ENCODE measurements at regions not wholly inside any gene's neighbourhood (a gene's known extent, or its start where the extent isn't known, plus 50 kb on each side); places are given as distances from the start of the nearest gene placed in this dataset.

DNA sequence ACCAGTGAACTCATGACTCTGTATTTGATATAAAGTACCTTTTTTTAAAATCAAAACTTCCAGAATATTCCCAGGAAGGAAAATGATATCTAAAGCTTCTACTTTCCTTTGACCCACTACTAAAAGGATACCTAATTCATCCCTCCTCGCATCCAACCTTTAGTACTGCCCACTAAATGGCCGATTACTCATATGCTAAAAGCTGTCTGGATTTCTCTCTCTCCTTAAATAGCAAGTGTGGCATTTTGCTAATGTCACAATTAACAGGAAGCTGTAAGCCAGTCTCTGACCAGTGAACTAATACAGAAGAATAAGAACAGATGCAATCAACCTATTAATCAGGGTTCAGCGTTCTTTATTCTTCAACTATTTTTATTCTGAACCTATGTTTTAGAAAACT is 59.0 kb downstream of the DNAJB9 start (continued):
- TF ChIP-seq BCL6B (tag by site-specific recombination; IDR thresholded peaks at IDR 0.05), result no peak
- no peak for TF ChIP-seq ZNF433 (tag by site-specific recombination; IDR thresholded peaks at IDR 0.05; ENCODE audit: low read depth)
- no peak for TF ChIP-seq EGR2 (tag by site-specific recombination; IDR thresholded peaks at IDR 0.05; ENCODE audit: low read depth)
- TF ChIP-seq, protein P1, sequence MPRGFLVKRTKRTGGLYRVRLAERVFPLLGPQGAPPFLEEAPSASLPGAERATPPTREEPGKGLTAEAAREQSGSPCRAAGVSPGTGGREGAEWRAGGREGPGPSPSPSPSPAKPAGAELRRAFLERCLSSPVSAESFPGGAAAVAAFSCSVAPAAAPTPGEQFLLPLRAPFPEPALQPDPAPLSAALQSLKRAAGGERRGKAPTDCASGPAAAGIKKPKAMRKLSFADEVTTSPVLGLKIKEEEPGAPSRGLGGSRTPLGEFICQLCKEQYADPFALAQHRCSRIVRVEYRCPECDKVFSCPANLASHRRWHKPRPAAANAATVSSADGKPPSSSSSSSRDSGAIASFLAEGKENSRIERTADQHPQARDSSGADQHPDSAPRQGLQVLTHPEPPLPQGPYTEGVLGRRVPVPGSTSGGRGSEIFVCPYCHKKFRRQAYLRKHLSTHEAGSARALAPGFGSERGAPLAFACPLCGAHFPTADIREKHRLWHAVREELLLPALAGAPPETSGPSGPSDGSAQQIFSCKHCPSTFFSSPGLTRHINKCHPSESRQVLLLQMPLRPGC (tag by site-specific recombination; IDR thresholded peaks at IDR 0.05), result no peak
- no peak for TF ChIP-seq ZBTB20 (tag by site-specific recombination; IDR thresholded peaks at IDR 0.05)
- no peak for TF ChIP-seq ZBTB44 (tag by site-specific recombination; IDR thresholded peaks at IDR 0.05)
- no peak for TF ChIP-seq BCL11A (tag by site-specific recombination; IDR thresholded peaks at IDR 0.05; ENCODE audit: low read depth)
- TF ChIP-seq ZBTB8A (tag by site-specific recombination; IDR thresholded peaks at IDR 0.05), result no peak
- no peak for TF ChIP-seq ZNF221 (tag by site-specific recombination; IDR thresholded peaks at IDR 0.05; ENCODE audit: borderline replicate concordance)
- no peak for TF ChIP-seq SALL2 (tag by site-specific recombination; IDR thresholded peaks at IDR 0.05; ENCODE audit: borderline replicate concordance)

DNA sequence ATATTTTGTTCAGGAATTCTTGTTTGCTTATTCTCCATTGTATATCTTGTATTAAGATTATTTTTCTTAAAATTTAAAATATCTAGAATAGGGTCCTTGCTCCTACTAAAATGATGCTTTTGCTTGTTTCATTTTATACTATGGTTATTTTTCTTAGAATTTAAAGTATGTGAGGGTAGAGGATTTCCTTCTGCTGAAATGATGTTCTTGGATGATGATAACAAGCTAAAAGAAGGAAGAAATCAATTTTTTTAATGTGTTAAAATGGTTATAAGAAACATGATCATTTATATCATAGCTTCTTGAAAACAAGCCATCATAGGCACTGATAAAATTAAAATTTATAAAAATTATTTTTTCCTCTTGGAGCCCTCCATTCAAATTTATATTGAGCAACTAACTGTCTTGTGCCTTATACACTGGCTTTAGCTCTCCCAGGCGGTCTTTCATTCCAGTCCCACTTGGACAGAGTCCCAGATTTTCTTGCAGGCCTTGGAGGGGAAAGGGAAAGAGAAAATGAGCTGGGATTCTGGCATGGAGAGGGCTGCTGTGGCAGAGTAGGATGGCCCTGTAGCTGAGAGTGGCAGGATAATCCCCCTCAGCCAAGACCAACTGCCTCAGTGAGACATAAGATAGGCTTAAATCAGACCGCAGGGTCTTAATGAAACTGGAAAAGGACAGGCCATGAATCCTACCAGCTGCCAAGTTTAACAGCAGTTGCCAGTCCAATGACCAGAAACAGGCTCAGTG is 60.2 kb downstream of the DNAJB9 start:
- H3K4me1 ChIP-seq (ENCODE audit: control insufficient read depth, insufficient read depth, low read length), result no peaks in the 10 kb centered on the region
- no peaks in the 10 kb centered on the region for H3K36me3 ChIP-seq (ENCODE audit: control insufficient read depth in 2 of 2, insufficient read depth in 1 of 2, low read length in 2 of 2)
- TF ChIP-seq ZNF157 (tag by site-specific recombination; IDR thresholded peaks at IDR 0.05) (no peak), ZNF221 (tag by site-specific recombination; IDR thresholded peaks at IDR 0.05; ENCODE audit: borderline replicate concordance) (no peak), BCL11B (tag by site-specific recombination; IDR thresholded peaks at IDR 0.05; ENCODE audit: low read depth) (no peak), ZNF529 (tag by site-specific recombination; IDR thresholded peaks at IDR 0.05; ENCODE audit: insufficient replicate concordance) (no peak), RBAK (tag by site-specific recombination; IDR thresholded peaks at IDR 0.05) (no peak), ZNF302 (tag by site-specific recombination; IDR thresholded peaks at IDR 0.05; ENCODE audit: low read depth) (no peak), ZNF362 (tag by site-specific recombination; IDR thresholded peaks at IDR 0.05) (no peak), ZNF658 (tag by site-specific recombination; IDR thresholded peaks at IDR 0.05) (no peak), KLF16 (tag by site-specific recombination; IDR thresholded peaks at IDR 0.05) (no peak), HOXC10 (CRISPR knock-in tag; IDR thresholded peaks at IDR 0.05) (no peak), ZNF311 (tag by site-specific recombination; IDR thresholded peaks at IDR 0.05; ENCODE audit: borderline replicate concordance) (no peak), ZNF24 (tag by site-specific recombination; IDR thresholded peaks at IDR 0.05) (no peak), ZNF433 (tag by site-specific recombination; IDR thresholded peaks at IDR 0.05; ENCODE audit: low read depth) (no peak), ZNF148 (tag by site-specific recombination; IDR thresholded peaks at IDR 0.05; ENCODE audit: borderline replicate concordance) (no peak), ZBTB20 (tag by site-specific recombination; IDR thresholded peaks at IDR 0.05) (no peak)
- TF ChIP-seq, protein P2, sequence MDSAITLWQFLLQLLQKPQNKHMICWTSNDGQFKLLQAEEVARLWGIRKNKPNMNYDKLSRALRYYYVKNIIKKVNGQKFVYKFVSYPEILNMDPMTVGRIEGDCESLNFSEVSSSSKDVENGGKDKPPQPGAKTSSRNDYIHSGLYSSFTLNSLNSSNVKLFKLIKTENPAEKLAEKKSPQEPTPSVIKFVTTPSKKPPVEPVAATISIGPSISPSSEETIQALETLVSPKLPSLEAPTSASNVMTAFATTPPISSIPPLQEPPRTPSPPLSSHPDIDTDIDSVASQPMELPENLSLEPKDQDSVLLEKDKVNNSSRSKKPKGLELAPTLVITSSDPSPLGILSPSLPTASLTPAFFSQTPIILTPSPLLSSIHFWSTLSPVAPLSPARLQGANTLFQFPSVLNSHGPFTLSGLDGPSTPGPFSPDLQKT (IDR thresholded peaks at IDR 0.05; ENCODE audit: borderline replicate concordance, low read depth, low read length), result no peak
- CTCF ChIA-PET, result no interaction called here
- H3K4me3 ChIP-seq (ENCODE audit: low read depth, low read length), result no peak overlapping the region
- no peak overlapping the region for H3K27ac ChIP-seq (ENCODE audit: extremely low read depth, low read depth, low read length)
- no peaks in the 10 kb centered on the region for H3K9me3 ChIP-seq (ENCODE audit: control insufficient read depth, insufficient read depth, low read depth, low read length)
- POLR2A ChIA-PET, result no interaction called here
